Kasumi-1 (cell line): ENCODE measurements at regions not wholly inside any gene's neighbourhood (a gene's known extent, or its start where the extent isn't known, plus 50 kb on each side); places are given as distances from the start of the nearest gene placed in this dataset.

Experiments
- DNase-seq, 2 experiments: peaks; one replicate each; lab custom pipeline; 2025; lab: John Stamatoyannopoulos, UW

DNA sequence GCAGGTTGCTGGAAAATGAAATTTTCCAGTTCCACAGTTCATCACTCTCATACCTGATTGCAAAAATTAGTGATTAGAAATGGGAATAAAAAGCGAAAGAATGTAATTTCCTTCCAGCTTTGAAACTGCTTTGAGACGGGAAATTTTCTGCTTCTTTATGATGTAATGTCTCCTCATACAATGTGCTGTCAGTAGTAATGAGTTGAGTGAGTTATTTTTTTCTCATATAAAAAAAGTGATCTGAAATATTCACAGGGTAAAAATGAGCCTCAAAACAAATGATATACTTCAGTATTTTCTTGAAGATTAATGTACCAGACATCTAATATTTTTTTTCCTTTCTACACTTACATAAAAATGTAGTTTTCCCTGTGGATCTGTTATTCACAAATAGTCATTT lies 179.1 kb upstream of the FAT4 start:
- no peak for DNase-seq

DNA sequence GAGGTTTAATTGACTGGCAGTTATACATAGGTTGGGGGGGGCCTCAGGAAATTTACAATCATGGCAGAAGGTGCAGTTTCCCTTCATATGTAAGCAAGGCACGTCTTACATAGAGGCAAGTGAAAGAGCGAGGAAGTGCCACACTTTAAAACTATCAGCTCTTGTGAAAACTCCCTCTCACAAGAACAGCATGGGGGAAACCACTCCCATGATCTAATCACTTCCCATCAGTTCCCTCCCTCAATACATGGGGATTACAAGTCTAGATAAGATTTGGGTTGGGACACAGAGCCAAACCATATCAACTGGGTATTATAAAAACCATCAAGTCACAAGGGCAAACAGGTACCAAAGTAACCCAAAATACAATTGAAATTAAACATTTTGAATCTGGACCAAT lies 182.0 kb upstream of the FAT4 start:
- no peak for DNase-seq

DNA sequence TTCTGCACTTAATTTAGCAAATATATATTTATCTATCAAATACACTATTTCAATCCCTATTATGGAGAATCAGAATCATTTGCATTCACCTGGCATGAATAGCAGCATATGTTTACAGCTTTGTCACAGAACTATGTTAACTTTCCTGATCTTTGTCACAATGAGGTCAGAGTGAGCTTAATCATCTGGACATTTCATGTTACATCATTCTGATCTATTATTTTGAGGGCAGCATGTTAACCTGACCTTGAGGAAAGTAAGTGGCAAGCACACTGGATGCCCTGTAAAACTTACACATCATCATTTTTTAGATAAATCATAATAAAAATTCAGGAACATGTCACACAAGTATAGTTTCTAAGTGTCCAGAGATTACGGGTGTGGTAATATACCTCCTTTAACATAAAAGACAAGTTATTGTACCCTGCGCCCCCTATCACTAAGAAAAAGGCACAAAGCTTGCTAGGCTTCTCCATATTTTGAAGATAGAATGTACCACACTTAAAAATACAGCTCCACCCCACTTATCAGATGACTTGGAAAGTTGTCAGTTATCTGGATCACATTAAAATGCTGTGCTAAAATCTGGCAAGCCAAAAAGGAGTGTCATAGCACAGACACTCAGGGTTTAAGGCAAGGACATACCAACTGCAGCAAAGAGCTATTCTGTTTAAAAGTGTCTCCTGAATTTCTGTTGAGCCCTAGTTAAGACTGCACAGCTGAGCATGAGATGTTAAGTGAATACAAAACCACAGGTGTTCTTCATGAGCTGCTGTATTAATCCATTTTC lies 182.7 kb upstream of the FAT4 start:
- DNase-seq, result no peak

DNA sequence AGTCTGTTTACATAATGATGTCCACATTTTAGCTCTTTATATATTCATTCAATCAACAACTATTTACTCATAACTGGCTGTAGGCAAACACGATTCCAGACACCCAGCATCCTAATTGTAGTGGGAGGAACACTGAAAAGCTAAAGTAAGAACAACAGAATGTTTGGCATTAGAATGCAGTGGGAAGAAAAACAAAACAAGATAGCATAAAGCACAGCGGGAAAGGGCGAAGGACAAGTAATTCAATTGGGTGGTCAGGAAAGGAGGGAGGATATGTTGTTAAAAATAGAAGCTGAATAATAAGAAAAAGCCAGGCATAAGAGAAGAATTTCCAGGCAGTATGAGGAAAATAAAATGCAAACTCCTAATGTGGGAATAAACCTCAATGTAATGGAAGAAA lies 189.5 kb upstream of the FAT4 start:
- DNase-seq, result no peak

DNA sequence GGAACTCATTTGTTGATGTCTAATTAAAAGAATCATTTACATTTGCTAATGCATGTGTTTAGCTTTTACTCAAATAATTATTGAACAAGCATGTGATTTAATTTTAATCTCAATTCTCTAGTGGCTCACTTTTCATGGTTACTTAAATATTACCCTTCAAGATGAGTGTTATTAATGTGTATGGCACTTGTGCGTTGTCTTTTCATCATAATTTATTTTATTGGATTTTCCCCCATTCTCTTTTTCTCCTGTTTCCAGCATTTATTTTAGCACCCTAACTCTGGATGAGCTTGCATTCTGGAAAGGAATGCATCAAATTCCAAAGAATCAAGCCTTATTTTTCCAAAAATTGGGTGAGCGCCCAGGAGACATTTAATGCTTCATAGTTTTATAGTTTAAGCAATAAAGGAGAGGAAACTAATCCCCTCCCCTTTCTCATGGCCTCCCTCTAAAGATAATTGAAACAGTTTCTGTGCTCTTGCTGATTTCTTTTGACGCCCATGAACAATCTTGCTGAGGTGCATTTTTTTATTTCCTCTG lies 191.1 kb upstream of the FAT4 start:
- no peak for DNase-seq

DNA sequence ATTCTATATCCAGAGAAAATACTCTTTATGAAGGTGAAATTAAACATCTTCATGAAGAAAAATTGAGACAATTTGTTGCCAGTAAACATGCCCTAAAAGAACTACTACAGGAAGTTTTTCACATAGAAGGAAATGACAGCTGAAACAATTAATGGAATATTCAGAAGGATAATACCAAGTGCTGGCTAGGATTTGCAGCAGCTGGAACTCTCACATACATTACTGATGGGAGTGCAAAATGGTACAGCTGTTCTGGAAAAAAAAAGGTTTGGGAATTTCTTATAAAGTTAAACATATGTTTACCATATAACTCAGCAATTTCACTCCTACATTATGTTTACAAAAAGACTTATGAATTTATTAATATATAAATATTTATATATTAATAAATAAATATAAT lies 193.2 kb upstream of the FAT4 start:
- no peak for DNase-seq

DNA sequence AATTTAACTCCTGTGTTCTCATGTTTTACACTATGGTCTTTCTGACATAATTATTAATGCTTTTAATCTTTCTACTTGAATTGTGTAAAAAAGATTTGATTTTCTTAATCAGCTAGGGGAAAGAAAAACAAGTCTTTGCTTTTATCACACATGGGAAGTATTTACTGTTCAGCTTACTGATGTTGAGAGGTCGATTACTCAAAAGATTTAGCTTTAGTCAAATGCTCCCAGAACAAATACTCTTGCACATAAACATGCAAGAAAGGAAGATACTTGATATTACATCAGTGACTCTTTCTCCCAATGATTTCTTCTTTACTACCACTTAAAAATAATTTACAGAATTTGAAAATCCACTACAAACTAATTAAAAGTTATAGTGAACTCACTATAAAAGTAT lies 198.3 kb upstream of the FAT4 start:
- no peak for DNase-seq

DNA sequence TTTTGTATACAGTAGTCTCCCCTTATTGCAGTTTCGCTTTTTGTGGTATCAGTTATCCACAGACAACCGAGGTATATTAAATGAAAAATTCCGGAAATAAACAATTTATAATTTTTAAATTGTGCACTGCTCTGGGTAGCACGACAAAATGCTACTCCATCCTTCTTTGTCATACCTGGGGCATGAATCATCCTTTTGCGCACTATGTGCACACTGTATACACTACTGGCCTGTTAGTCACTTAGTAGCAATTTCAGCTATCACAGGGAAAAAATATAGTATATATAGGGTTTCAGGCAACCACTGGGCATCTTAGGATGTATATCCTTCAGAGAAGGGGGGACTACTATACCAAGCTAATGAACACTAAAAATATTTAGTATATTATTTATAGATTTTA lies 198.8 kb upstream of the FAT4 start:
- no peak for DNase-seq

DNA sequence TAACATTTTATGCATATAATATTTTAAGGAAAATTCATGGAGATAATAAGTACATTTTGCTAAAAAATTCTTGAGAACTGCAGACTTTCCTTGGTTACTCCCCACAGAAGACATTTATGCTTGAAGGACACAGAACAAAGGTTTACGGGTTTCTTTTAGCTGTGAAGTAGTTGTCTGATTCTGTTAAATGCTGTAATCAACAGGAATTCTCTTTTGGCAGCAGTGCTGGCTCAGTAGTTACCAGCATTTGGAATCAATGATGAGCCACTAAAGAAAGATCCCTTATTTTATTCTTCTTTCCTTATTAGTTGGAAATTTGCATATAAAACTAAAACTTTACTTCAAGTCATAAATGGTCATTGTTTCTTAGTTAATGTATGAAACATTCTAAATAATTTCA lies 199.3 kb upstream of the FAT4 start:
- DNase-seq, result no peak

DNA sequence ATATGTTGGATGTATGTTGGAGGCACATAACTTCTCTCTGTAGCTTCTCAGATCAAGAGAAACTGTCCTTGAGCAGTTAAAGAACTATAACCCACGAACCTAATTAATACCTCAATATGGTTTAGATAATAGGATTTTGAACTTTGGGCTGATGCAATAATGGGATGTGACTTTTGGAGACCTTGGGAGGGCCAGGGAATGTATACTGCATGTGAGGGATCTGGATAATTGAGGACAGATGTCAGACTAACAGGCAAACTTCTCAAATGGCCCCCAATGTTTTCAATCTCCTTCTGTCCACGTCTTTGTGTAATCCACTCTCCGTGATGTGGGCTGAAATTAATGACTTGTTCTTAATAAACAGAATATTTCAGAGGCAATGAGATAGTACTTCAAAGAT lies 202.2 kb upstream of the FAT4 start:
- DNase-seq, result no peak

DNA sequence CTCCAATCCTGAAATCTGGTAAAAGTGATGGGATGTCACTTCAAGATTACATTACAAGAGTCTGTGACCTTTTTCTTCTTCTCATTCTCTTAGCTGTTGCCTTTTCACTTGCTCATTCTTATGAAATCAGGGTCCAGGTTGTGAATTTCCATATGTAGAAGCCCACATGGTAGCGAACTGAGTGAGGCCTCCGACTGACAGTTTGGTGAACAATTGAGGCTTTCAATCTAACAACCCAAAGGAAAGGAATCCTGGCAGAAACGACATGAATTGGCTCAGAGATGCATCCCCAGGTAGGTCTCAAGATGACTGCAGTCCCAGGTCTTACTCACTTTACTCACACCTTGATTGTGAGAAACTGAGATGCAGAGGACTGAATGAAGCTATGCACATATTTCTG lies 203.4 kb upstream of the FAT4 start:
- DNase-seq, result no peak

DNA sequence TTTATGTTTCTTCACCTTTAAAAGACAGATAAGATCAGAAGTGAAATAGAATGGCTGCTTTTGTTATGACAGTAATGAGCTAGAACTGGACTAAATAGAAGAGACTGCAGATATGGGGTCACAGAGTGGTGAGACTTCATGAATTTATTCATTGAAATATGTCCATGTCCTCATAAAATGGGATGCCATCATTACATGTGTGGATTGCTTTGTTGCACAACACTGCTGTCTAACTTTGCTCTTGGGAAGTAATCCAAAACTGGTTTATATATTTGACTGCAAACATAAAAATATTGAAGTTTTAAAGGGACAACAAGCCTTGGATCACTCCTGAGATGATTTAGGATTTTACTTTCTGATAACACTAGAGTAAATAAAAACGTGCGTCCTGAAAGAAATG lies 209.2 kb upstream of the FAT4 start:
- DNase-seq, result no peak

DNA sequence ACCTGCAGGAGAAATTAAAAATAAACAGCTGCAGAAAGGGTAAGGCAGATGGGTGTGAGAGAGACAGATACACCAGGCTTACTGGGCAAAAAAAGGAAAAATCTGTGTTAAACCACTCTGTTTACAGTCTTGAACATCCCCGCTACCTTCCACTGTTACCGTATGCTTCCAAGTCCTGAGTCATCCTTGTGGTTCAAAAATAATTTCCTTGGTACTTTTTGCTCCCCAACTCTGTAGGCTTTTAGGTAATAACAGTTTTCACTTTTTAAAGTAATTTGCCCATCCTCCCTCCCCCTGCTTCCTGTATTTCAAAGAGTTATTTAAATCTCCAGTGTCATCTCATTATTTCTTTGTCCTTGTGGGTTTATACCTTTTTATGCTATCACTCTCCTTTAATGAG lies 210.1 kb upstream of the FAT4 start:
- no peak for DNase-seq

DNA sequence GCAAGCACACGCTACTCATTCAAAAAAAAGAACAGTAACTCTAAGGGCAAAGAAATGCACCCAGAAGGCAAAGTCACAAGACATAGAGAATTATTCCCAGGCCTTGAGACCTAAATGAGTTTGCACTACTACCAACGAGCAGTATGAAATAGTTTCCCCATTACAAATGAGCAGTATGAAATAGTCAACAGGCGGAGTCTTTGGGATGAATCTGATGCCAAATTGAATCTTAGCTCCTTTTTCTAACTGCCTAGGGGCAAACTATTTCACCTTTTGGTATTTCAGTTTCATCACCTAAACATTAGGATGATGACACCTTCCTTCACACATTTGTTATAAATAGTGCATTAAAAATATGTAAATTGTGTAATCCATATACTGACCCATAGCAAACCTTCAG lies 213.0 kb upstream of the FAT4 start:
- no peak for DNase-seq

DNA sequence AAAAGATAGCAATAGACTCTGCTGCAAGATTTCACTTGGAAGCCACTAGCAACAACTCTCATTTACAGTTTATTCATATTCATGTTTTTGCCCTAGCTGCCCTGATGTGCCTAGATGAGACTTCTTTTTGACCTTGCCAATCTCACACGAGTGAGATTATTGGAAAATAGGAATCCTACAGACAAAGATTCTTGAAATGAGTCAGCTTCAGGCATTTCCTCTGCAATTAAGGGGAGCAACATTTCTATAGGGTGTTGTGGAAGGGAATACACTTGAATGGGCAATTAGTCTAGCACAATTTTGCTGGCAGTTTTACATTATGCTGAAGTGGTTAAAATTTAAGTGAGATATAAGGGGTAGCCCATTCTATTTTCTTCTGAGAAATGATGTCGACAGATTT lies 217.0 kb upstream of the FAT4 start:
- no peak for DNase-seq

DNA sequence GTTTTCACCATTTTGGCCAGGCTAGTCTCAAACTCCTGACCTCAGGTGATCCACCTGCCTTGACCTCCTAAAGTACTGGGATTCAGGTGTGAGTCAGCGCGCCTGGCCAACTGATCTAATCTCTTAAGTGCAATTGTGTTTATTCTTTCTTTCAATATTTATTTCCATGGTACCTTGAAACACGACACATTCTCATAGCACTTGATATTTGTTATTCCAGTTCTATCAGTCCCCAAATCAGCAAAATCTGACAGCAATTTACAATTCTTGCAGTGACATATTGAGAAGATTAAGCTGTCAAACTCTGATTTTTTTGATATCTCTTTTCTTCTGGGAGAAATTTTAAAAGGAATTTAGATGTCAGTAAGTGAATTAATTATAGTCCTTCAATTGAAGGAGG lies 218.1 kb upstream of the FAT4 start:
- no peak for DNase-seq

DNA sequence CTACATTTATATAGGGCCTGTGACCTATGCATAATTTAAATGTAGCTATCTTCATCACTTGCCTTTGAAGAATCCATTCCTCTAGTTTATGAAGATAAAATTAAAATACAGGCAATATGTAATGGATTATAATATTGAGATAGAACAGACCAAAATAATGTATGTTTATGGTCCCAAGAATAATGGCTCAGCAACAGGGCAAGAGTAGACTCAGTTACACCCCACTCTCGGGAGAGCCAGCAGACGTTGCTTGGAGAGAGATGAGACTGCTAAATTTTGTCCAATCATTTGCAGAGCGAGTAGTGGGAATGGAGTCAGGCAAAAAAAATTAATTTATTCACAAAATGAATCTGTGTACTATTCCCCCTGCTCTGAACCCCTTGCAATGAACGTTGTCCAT lies 223.2 kb upstream of the FAT4 start:
- no peak for DNase-seq

DNA sequence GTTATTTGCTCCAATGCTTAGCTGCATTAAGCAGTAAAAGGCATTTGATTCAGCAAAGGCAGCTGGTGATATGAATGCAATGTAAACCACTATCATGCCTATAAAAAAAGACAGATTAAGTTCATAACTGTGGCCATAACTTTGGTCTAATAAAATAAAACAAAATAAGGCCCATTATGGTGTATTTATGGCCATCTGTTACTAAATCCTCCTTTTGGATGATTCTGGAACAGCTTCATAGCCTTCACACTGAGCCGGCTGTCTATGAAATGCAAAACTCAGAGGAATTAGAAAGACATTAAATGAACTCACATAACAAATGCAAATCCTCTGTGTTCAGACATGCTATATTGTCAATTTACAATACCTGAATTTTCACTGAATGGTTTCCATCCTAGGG lies 223.7 kb upstream of the FAT4 start:
- no peak for DNase-seq

DNA sequence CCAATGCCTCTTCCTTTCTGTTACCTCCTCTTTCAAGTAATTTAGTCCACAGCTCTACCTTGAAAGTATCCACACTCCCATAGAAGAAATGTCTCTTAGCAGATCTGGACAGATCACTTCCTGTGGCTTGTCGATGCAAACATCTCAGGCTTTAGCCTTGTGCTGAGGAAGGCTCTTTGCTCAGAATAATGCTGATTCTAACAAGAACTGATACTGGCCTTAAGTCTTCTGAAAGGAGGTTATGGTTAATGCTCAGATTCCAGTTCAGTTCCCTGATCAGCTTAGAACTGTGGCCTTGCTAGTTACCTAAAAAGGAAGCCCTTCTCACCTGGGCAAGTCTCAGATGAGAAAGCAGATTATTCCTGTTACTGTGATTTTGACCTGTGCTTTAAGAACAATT lies 230.1 kb upstream of the FAT4 start:
- DNase-seq, result no peak

DNA sequence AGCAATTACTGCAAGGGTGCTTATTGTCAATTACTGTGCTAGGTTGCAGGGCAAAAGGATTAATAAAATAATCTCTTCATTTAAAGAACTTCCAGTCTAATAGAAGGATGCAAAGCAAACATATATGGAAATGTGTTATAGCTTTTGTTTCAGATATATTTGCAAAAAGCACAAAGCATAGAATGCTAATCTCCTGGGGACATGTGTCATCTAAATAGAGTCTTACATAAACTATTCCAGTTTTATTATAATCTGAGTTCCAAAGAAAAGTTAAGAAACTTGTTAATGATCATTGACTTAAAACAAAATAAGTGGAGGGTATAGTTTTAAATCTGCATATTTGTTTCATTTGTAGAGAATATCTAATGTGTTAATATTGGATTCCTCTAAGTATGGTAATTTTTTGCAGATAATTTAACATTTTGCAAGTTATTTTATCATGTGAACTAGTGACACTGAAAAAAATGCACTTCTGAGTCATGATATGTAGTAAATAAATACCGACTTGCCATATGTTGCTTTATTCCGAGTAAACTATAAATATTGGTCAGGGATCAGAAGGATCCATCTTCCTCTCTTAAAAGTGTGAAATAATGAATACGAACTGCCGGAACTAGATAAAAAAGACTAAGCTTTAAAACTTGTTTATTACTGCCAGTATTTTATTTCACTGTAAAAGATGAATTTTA lies 231.9 kb upstream of the FAT4 start:
- DNase-seq, result no peak

DNA sequence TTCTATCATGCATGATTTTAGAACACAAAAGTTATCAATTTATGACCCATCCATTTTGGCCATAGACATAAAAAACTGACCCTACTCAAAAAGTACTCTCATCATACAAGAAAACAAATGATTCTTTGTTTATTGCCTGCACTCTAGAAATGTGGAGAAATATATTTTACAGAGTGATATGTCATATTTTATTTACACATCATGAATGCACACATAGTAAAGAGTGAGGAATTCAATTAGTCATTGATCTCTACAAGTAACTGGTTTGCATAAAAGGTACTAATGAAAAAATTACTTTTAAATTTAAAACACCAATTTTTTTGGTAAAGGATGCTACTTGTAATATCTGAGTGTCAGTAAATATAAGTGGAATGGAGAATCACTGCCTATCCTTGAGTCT lies 242.5 kb upstream of the FAT4 start:
- no peak for DNase-seq

DNA sequence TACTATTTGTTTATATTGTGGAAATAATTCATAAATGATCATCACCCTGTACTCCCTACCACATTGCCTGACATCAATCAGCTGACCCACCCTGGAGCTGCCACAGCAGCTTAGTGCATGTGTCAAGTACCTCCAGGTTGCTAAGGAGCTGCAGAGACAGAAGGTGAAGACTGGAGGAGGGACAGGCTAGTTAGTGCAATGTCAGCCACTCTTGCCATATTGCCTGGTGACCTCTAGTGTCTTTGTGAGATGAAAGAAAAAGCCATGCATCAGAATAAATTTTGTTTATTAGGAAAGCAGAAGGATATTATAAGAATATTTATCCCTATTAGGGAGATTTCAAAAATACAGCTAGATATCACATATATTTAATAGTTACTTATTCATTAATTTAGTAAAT lies 243.9 kb upstream of the FAT4 start:
- DNase-seq, result no peak

DNA sequence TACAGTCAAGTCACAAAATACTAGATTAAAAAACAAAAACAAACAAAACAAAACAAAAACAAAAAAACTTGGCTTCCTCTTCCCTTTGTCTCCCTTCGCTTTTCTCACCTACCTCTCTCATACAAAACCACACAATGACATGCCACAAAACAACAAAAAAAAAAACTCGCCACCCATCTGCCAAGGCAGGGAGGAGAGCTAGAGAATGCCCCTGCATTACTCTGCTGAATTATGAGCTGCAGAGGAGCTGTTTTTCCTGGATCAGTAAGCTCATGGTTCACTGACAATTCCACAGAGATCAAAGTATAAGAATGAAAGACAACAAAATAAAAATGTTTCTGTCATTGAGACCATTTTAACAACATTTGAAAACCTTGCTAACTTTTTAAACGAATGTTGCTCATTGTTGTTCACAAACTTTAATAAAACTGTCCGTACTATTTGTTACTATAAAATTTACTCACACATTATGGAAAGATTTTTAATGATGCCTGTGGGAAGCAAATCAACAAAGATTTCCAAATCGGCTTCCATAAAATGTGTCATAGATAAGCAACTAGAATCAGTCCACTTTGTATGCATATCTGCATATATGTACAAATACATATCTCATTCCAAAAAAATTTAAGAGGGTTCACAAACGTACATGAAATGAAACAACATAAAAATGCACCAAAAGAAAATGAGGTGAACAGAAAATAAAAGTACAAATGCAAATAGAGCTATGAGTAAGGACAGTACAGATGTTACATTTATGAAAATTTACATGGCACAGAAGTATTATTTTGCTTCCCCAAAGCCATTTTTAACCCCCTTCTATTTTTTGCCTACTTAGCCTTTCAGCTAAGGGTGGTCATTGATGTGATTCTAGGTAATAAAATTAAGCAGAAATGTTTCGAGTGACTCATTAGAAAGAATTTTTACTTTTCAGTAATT lies 252.4 kb upstream of the FAT4 start:
- no peak for DNase-seq
